ENCODE measurements at regions not wholly inside any gene's neighbourhood (a gene's known extent, or its start where the extent isn't known, plus 50 kb on each side); places are given as distances from the start of the nearest gene placed in this dataset.

- TF ChIP-seq TAF1 (conservative IDR thresholded peaks at IDR 0.05): no peak
- TF ChIP-seq, protein P1, sequence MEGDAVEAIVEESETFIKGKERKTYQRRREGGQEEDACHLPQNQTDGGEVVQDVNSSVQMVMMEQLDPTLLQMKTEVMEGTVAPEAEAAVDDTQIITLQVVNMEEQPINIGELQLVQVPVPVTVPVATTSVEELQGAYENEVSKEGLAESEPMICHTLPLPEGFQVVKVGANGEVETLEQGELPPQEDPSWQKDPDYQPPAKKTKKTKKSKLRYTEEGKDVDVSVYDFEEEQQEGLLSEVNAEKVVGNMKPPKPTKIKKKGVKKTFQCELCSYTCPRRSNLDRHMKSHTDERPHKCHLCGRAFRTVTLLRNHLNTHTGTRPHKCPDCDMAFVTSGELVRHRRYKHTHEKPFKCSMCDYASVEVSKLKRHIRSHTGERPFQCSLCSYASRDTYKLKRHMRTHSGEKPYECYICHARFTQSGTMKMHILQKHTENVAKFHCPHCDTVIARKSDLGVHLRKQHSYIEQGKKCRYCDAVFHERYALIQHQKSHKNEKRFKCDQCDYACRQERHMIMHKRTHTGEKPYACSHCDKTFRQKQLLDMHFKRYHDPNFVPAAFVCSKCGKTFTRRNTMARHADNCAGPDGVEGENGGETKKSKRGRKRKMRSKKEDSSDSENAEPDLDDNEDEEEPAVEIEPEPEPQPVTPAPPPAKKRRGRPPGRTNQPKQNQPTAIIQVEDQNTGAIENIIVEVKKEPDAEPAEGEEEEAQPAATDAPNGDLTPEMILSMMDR (IDR thresholded peaks at IDR 0.05; ENCODE audit: low read depth, low read length, missing input control): no peak
- no peak for TF ChIP-seq JUND (IDR thresholded peaks at IDR 0.05)
- no peak for TF ChIP-seq FOXA1 (IDR thresholded peaks at IDR 0.05)
These were observed 207.9 kb upstream of the HDAC4 start for GRCh38 chr2:239608723-239609122.

All from liver (tissue), 3 donors.